Vagina (tissue), 2 donors: ENCODE measurements at regions not wholly inside any gene's neighbourhood (a gene's known extent, or its start where the extent isn't known, plus 50 kb on each side); places are given as distances from the start of the nearest gene placed in this dataset.
A peak's percentile ranks its signal among the peaks of the same experiment; 100 is the strongest.

ENCODE experiments used
- DNase-seq, 2 donors: peaks; one replicate each; pipeline ENCODE4 v3.0.0-alpha.2; 2017; ENCODE audit errors: extremely low spot score in 2 of 2
- H3K27ac ChIP-seq: fragments of 200-600 bp; sonication (generic); one replicate; pipeline ENCODE4 v1.5.1; 2019
- H3K27me3 ChIP-seq: fragments of 200-600 bp; sonication (generic); one replicate; pipeline ENCODE4 v1.5.1; 2019
- H3K36me3 ChIP-seq, 2 donors: fragments of 200-600 bp; sonication (generic); one replicate each; pipeline ENCODE4 v1.5.1; 2017 to 2019
- H3K4me1 ChIP-seq: fragments of 200-600 bp; sonication (generic); one replicate; pipeline ENCODE4 v1.5.1; 2019
- H3K4me3 ChIP-seq, 2 donors: fragments of 200-600 bp; sonication (generic); 1 replicate in 1 of 2; 2 replicates in 1 of 2; pipeline ENCODE4 v1.5.1; 2016 to 2019
- H3K9me3 ChIP-seq: fragments of 200-600 bp; sonication (generic); one replicate; pipeline ENCODE4 v1.5.1; 2019
- POLR2A ChIP-seq, 2 donors: fragments of 450-650 bp; IDR thresholded peaks; one replicate each; pipeline ENCODE4 v1.6.1; 2017; ENCODE audit warnings: antibody characterized with exemption in 2 of 2, mild to moderate bottlenecking in 2 of 2, moderate library complexity in 2 of 2
- POLR2AphosphoS5 ChIP-seq, 2 donors: sonication (generic); formaldehyde crosslinking; IDR thresholded peaks; one replicate each; pipeline ENCODE4 v1.9.0; 2017; ENCODE audit warnings: antibody characterized with exemption in 2 of 2, mild to moderate bottlenecking in 2 of 2, low read depth in 1 of 2; ENCODE audit not compliant: insufficient read depth in 1 of 2
- intact Hi-C: fragments of 100-400 bp; cut with DNase I; formaldehyde crosslinking; loops from one replicate; pipeline ENCODE4 v1.15.1; 2023
- TF ChIP-seq, protein P1 (sequence below), 3 experiments: fragments of 450-650 bp in 2 of 3; fragments of 200-600 bp in 1 of 3; sonication (generic) in 1 of 3; IDR thresholded peaks; one replicate each; pipeline ENCODE4 v1.5.1; 2017 to 2019; ENCODE audit warnings: antibody characterized with exemption in 3 of 3, mild to moderate bottlenecking in 2 of 3, moderate library complexity in 2 of 3

DNA sequence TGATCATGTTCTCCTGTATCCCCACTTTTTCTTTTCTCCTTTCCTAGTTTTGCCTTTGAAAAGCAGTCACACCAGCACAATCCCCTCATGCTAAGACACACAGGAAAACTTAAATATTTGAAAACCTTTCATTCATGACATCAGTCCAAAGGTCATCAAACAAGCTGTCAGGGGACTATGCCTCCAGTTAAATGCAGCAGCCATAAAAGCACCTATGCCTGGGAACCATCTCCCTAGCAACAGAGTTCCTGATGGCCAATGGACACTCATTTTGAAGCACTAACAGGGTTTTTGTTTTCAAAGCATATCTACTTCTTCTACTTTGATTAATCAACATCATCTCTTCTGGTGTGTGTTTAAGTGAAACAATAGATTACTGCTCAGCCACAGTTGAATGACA lies 286.4 kb upstream of the PARD3B start:
- no peak overlapping the region for H3K27ac ChIP-seq
- no peaks in the 10 kb centered on the region for H3K4me1 ChIP-seq
- H3K27me3 ChIP-seq, result no peaks in the 10 kb centered on the region
- H3K9me3 ChIP-seq, result no peaks in the 10 kb centered on the region
- no peak for TF ChIP-seq POLR2A (IDR thresholded peaks at IDR 0.05)
- TF ChIP-seq, protein P1, sequence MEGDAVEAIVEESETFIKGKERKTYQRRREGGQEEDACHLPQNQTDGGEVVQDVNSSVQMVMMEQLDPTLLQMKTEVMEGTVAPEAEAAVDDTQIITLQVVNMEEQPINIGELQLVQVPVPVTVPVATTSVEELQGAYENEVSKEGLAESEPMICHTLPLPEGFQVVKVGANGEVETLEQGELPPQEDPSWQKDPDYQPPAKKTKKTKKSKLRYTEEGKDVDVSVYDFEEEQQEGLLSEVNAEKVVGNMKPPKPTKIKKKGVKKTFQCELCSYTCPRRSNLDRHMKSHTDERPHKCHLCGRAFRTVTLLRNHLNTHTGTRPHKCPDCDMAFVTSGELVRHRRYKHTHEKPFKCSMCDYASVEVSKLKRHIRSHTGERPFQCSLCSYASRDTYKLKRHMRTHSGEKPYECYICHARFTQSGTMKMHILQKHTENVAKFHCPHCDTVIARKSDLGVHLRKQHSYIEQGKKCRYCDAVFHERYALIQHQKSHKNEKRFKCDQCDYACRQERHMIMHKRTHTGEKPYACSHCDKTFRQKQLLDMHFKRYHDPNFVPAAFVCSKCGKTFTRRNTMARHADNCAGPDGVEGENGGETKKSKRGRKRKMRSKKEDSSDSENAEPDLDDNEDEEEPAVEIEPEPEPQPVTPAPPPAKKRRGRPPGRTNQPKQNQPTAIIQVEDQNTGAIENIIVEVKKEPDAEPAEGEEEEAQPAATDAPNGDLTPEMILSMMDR (IDR thresholded peaks at IDR 0.05), result no peak
- no peak for TF ChIP-seq POLR2AphosphoS5 (IDR thresholded peaks at IDR 0.05; ENCODE audit: insufficient read depth in 1 of 2, low read depth in 1 of 2)
- no peak overlapping the region for H3K4me3 ChIP-seq
- H3K36me3 ChIP-seq, result no peaks in the 10 kb centered on the region
- DNase-seq, result no peak
- intact Hi-C loops, result no loop called here

DNA sequence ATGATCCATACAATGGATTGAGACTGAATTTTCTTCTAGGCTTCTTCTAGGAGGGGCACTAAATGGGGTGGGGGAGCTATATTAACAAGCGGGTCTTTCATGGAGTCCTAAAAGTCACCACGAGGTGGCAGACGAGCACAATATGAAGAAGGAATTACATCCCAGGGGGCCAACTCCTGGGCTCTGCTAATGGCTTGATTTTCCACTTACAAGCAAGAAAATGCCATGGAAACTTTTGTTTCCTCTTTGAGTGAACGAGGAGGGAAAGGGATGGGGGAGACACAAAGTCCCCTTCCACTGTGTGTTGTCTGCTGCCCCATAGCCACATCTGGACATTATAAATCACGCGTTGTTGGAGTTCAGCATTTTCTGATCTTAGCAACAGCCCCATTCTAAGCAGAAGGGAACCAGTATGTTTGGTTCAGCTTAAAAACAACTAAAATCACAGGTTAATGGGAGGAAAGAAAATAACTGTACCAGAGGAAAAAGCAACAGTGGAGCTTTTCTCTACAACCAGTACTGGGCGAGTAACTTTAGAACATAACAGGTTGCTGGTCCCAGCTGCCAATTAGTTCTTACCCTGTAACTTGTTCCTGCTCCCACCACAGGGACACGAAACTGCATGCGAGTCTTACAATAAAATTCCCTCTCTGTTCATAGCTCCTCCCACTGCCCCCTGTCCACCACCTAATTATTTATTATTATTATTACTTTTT lies 285.0 kb upstream of the PARD3B start:
- TF ChIP-seq, protein P1 (IDR thresholded peaks at IDR 0.05), result peak; percentile 70 to 80 (median 74)
- no peak for TF ChIP-seq POLR2AphosphoS5 (IDR thresholded peaks at IDR 0.05; ENCODE audit: insufficient read depth in 1 of 2, low read depth in 1 of 2)
- intact Hi-C loops, result loop anchor here (10.0 kb wide), 1 partner anchor 1684 kb away; no protein-coding TSS in a partner anchor
- Histone ChIP-seq H3K4me3 (no peak overlapping the region), H3K36me3 (no peaks in the 10 kb centered on the region), H3K27me3 (no peaks in the 10 kb centered on the region), H3K4me1 (no peaks in the 10 kb centered on the region), H3K9me3 (no peaks in the 10 kb centered on the region), H3K27ac (no peak overlapping the region)
- DNase-seq, result no peak

DNA sequence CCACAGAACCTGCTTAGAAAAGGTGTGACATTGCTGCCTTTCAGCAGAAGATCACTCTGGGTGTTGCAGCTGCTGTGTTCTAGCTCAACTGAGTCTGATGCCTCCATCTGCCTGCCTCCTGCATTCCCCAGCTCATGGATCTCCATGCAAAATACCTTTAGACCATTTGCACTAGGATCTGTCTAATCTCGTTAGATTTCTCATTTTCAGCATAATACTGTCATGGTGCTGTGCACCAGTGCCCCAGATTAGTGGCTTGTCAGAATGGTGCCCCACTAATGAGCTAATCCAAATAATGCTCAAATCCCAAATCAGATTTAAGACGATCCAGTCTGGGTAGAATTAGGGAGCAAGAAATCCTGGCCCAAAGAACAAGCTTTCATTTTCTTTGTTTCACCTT lies 284.4 kb upstream of the PARD3B start:
- Histone ChIP-seq H3K27ac (no peak overlapping the region), H3K4me3 (no peak overlapping the region), H3K4me1 (no peaks in the 10 kb centered on the region), H3K9me3 (no peaks in the 10 kb centered on the region), H3K36me3 (no peaks in the 10 kb centered on the region), H3K27me3 (no peaks in the 10 kb centered on the region)
- no peak for DNase-seq
- TF ChIP-seq POLR2A (IDR thresholded peaks at IDR 0.05), result no peak
- TF ChIP-seq POLR2AphosphoS5 (IDR thresholded peaks at IDR 0.05; ENCODE audit: insufficient read depth in 1 of 2, low read depth in 1 of 2), result no peak
- TF ChIP-seq, protein P1 (IDR thresholded peaks at IDR 0.05), result no peak
- intact Hi-C loops, result loop anchor here (10.0 kb wide), 1 partner anchor 1684 kb away; no protein-coding TSS in a partner anchor

DNA sequence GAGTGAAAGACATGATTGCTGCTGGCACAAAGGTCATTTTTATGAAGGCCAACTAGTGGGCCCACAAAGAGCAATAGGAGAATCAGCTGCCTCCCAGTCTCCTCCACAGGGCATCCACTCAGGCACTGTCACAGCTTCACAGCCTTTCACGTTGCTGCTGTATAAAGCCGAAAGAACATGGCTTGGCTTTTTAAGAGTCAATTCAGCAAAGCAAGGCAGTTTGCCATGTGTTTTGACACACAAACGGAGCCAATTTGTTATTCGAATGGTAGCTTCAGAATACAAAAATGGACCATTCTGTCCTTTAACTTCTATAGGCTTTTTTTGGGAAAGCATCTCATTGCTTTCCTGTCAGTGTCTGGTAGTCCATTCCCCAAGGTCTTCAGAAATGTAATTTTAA lies 283.4 kb upstream of the PARD3B start:
- H3K4me3 ChIP-seq, result no peak overlapping the region
- no peaks in the 10 kb centered on the region for H3K36me3 ChIP-seq
- H3K27ac ChIP-seq, result no peak overlapping the region
- no peak for TF ChIP-seq POLR2AphosphoS5 (IDR thresholded peaks at IDR 0.05; ENCODE audit: insufficient read depth in 1 of 2, low read depth in 1 of 2)
- TF ChIP-seq, protein P1 (IDR thresholded peaks at IDR 0.05), result no peak
- no peak for TF ChIP-seq POLR2A (IDR thresholded peaks at IDR 0.05)
- H3K27me3 ChIP-seq, result no peaks in the 10 kb centered on the region
- intact Hi-C loops, result loop anchor here (10.0 kb wide), 1 partner anchor 1683 kb away; no protein-coding TSS in a partner anchor
- DNase-seq, result no peak
- no peaks in the 10 kb centered on the region for H3K4me1 ChIP-seq
- no peaks in the 10 kb centered on the region for H3K9me3 ChIP-seq

DNA sequence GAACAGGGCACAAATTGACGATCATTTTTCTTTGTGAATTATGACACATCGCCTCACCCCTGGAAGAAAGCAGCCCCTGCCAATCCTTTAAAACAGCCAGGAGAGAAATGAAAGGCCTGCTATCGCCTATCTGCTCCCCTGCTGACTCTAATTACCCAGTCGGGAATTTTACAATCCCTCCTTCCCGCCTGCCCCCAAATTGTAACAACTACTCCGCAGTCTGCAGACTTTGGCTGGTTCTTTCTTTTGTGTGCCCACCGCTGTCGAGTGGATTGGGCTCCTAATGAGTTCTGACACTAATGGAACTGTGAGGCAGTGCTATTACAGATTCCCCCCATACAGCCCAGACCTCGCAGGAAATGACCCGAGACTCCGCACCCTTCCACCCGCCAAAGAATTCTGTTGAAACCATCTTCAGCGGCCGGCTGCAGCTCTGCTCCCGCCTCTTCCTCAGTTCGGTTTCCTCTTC lies 281.2 kb upstream of the PARD3B start:
- no peaks in the 10 kb centered on the region for H3K9me3 ChIP-seq
- no peak overlapping the region for H3K4me3 ChIP-seq
- H3K36me3 ChIP-seq, result no peaks in the 10 kb centered on the region
- no peaks in the 10 kb centered on the region for H3K27me3 ChIP-seq
- no peaks in the 10 kb centered on the region for H3K4me1 ChIP-seq
- no peak for DNase-seq
- intact Hi-C loops, result loop anchor here (10.0 kb wide), 1 partner anchor 1681 kb away; no protein-coding TSS in a partner anchor
- H3K27ac ChIP-seq, result no peak overlapping the region
- no peak for TF ChIP-seq POLR2A (IDR thresholded peaks at IDR 0.05)
- TF ChIP-seq POLR2AphosphoS5 (IDR thresholded peaks at IDR 0.05; ENCODE audit: insufficient read depth in 1 of 2, low read depth in 1 of 2), result no peak
